K562 (cell line): ENCODE measurements at regions not wholly inside any gene's neighbourhood (a gene's known extent, or its start where the extent isn't known, plus 50 kb on each side); places are given as distances from the start of the nearest gene placed in this dataset.

Experiments used
- ATAC-seq: fragments of 200-7000 bp; cut with Tn5 transposase; 3 replicates; pipeline ENCODE4 v1.9.1; 2020; ENCODE audit warnings: moderate library complexity
- BruUV-seq: library from RNA; stranded (reverse); fragments of 400-500 nt; replicated peaks from 2 replicates; lab custom pipeline; 2021; lab: Mats Ljungman, UMichigan
- CTCF ChIA-PET: fragments of 300-600 bp; formaldehyde crosslinking; extraction: SDS; loops from one replicate; lab custom pipeline; 2021; ENCODE audit warnings: low intra/inter-chr PET ratio; lab: Yijun Ruan, JAX
- POLR2A ChIA-PET: fragments of 300-600, 350-650 bp; sonication (Branson Sonifier 250); formaldehyde crosslinking; extraction: SDS; loops from one replicate; lab custom pipeline; 2021; ENCODE audit warnings: antibody characterized with exemption, inconsistent platforms; lab: Yijun Ruan, JAX
- DNase-seq, 4 experiments: peaks; one replicate each; pipeline versions ENCODE4 v3.0.0 to v3.0.0-alpha.2; 2011 to 2018; ENCODE audit warnings: low spot score in 3 of 4, mixed read lengths in 3 of 4; ENCODE audit errors: extremely low read depth in 1 of 4
- FAIRE-seq: peaks from 2 replicates; lab custom pipeline; 2011; peaks lifted over from hg19 to GRCh38; lab: Jason Lieb, UNC
- H2AFZ ChIP-seq: 2 replicates; pipeline ENCODE4 v1.6.0; 2011; ENCODE audit warnings: low read depth, low read length, control low read depth, inconsistent platforms
- H3K27ac ChIP-seq: fragments of 200-600 bp; 3 replicates; pipeline ENCODE4 v1.8.0; 2011; ENCODE audit warnings: low read depth, mild to moderate bottlenecking, control low read depth, inconsistent platforms, low read length, moderate library complexity, mixed read lengths; ENCODE audit errors: extremely low read depth
- H3K27me3 ChIP-seq, 2 experiments: fragments of 300-600 bp in 1 of 2; 2 replicates in 1 of 2; 3 replicates in 1 of 2; pipeline versions ENCODE4 v1.6.0 to v1.8.0; 2011; ENCODE audit warnings: inconsistent platforms in 2 of 2, low read length in 2 of 2, mild to moderate bottlenecking in 1 of 2, mixed read lengths in 1 of 2, moderate library complexity in 1 of 2; ENCODE audit not compliant: control insufficient read depth in 2 of 2, insufficient read depth in 2 of 2
- H3K36me3 ChIP-seq: fragments of 300-600 bp; 3 replicates; pipeline ENCODE4 v1.8.0; 2011; ENCODE audit warnings: mild to moderate bottlenecking, low read length, inconsistent platforms; ENCODE audit not compliant: control insufficient read depth, insufficient read depth
- H3K4me1 ChIP-seq, 2 experiments: fragments of 200-600 bp in 1 of 2; replicated peaks in 1 of 2; 2 replicates in 1 of 2; 3 replicates in 1 of 2; pipeline versions ENCODE4 v1.5.1 to v1.8.0; 2011; ENCODE audit warnings: inconsistent platforms in 2 of 2, low read length in 2 of 2, mild to moderate bottlenecking in 1 of 2, mixed read lengths in 1 of 2, moderate library complexity in 1 of 2; ENCODE audit not compliant: control insufficient read depth in 2 of 2, insufficient read depth in 2 of 2
- H3K4me2 ChIP-seq: 2 replicates; pipeline ENCODE4 v1.6.1; 2011; ENCODE audit warnings: low read length, control low read depth, inconsistent platforms, mixed read lengths; ENCODE audit not compliant: insufficient read depth
- H3K4me3 ChIP-seq: fragments of 200-600 bp; sonication (generic), shearing (Covaris generic); 2 replicates; pipeline ENCODE4 v1.5.1; 2016; ENCODE audit warnings: control low read depth, inconsistent platforms
- H3K79me2 ChIP-seq: fragments of 200-600 bp; 3 replicates; pipeline ENCODE4 v1.8.0; 2011; ENCODE audit warnings: low read length, inconsistent platforms; ENCODE audit not compliant: control insufficient read depth, insufficient read depth
- H3K9ac ChIP-seq, 2 experiments: 2 replicates each; pipeline versions ENCODE4 v1.6.0 to v1.6.1; 2011; ENCODE audit warnings: low read depth in 2 of 2, low read length in 2 of 2, control low read depth in 1 of 2, inconsistent platforms in 1 of 2, mild to moderate bottlenecking in 1 of 2, mixed read lengths in 1 of 2; ENCODE audit not compliant: insufficient read depth in 1 of 2
- H3K9me1 ChIP-seq: one replicate; pipeline ENCODE4 v1.6.0; 2011; ENCODE audit warnings: inconsistent platforms, mild to moderate bottlenecking, low read length, moderate library complexity; ENCODE audit not compliant: control insufficient read depth, insufficient read depth
- H3K9me3 ChIP-seq: replicated peaks from 2 replicates; pipeline ENCODE4 v1.5.1; 2011; ENCODE audit warnings: low read depth, low read length, inconsistent platforms; ENCODE audit not compliant: control insufficient read depth, insufficient read depth
- H4K20me1 ChIP-seq: replicated peaks from 2 replicates; pipeline ENCODE4 v1.6.1; 2011; ENCODE audit warnings: low read length, inconsistent platforms, mixed read lengths; ENCODE audit not compliant: control insufficient read depth, insufficient read depth
- ATF1 ChIP-seq, 2 experiments: fragments of 450-650 bp in 1 of 2; IDR thresholded peaks; 2 replicates each; pipeline ENCODE4 v1.6.1; 2016; ENCODE audit warnings: missing compliant biosample characterization in 1 of 2, missing genetic modification characterization in 1 of 2
- CREBBP ChIP-seq: IDR thresholded peaks from one replicate; pipeline ENCODE4 v1.6.1; 2012; ENCODE audit warnings: low read depth, mild to moderate bottlenecking, control low read depth, inconsistent platforms, low read length
- ETS2 ChIP-seq: IDR thresholded peaks from 2 replicates; pipeline ENCODE4 v1.6.1; 2016; ENCODE audit warnings: borderline replicate concordance, missing genetic modification characterization, mild to moderate bottlenecking, moderate library complexity, missing compliant biosample characterization; ENCODE audit not compliant: poor library complexity, severe bottlenecking
- GABPB1 ChIP-seq: sonication (generic); formaldehyde crosslinking; IDR thresholded peaks from 2 replicates; pipeline ENCODE4 v1.8.0; 2022; ENCODE audit warnings: mild to moderate bottlenecking, missing genetic modification reagents
- KAT7 ChIP-seq: sonication (generic); formaldehyde crosslinking; IDR thresholded peaks from 2 replicates; pipeline ENCODE4 v1.8.0; 2022; ENCODE audit warnings: missing genetic modification reagents, mild to moderate bottlenecking, borderline replicate concordance
- MAFK ChIP-seq: IDR thresholded peaks from 2 replicates; pipeline ENCODE4 v1.6.1; 2011; ENCODE audit warnings: low read length, improper control_type of control experiment
- NR2F6 ChIP-seq: fragments of 450-650 bp; formaldehyde crosslinking; IDR thresholded peaks from 2 replicates; pipeline ENCODE4 v1.4.0; 2020; ENCODE audit warnings: mild to moderate bottlenecking
- NRF1 ChIP-seq, 2 experiments: fragments of 450-650 bp; IDR thresholded peaks in 1 of 2; conservative IDR thresholded peaks in 1 of 2; 2 replicates each; pipeline ENCODE4 v1.6.1; 2014; ENCODE audit warnings: mild to moderate bottlenecking in 2 of 2
- SNIP1 ChIP-seq: fragments of 450-650 bp; IDR thresholded peaks from 2 replicates; pipeline ENCODE4 v1.7.1; 2017; ENCODE audit warnings: low read depth, mild to moderate bottlenecking
- TAF7 ChIP-seq: fragments of 450-650 bp; IDR thresholded peaks from 2 replicates; pipeline ENCODE4 v1.6.1; 2016; ENCODE audit warnings: missing genetic modification characterization, missing compliant biosample characterization
- ZBTB7A ChIP-seq: IDR thresholded peaks from 2 replicates; pipeline ENCODE4 v1.6.1; 2011; ENCODE audit warnings: low read depth, mild to moderate bottlenecking, low read length, moderate library complexity, borderline replicate concordance; ENCODE audit not compliant: control insufficient read depth
- WGBS: fragments of 100-300 bp; shearing (Covaris generic); methylation state at CpG from one replicate; pipeline ENCODE4 v1.1.6; 2016; ENCODE audit warnings: low coverage, mixed read lengths; ENCODE audit not compliant: insufficient coverage; ENCODE audit errors: missing lambda C conversion rate; 5-methylcytosine and 5-hydroxymethylcytosine counted together
- in situ Hi-C: fragments of 300-500 bp; cut with MboI; formaldehyde crosslinking; loops from 4 replicates; pipeline ENCODE4 v1.15.0; 2018; ENCODE audit warnings: inconsistent platforms, mixed read lengths
- intact Hi-C: fragments of 100-400 bp; cut with micrococcal nuclease; formaldehyde crosslinking; loops from 2 replicates; pipeline ENCODE4 v1.14.2; 2022
- TF ChIP-seq, protein P1 (sequence below): fragments of 450-650 bp; formaldehyde crosslinking; IDR thresholded peaks from 2 replicates; pipeline ENCODE4 v1.4.0; 2020; ENCODE audit warnings: mild to moderate bottlenecking, moderate library complexity
- TF ChIP-seq, protein P2 (sequence below): sonication (generic); formaldehyde crosslinking; IDR thresholded peaks from 2 replicates; pipeline ENCODE4 v1.8.0; 2022; ENCODE audit warnings: mild to moderate bottlenecking, missing genetic modification reagents
- TF ChIP-seq, protein P3 (sequence below), 2 experiments: fragments of 450-650 bp; IDR thresholded peaks; 2 replicates each; pipeline ENCODE4 v1.6.1; 2016; ENCODE audit warnings: mild to moderate bottlenecking in 2 of 2, borderline replicate concordance in 1 of 2, low read depth in 1 of 2, moderate library complexity in 1 of 2

DNA sequence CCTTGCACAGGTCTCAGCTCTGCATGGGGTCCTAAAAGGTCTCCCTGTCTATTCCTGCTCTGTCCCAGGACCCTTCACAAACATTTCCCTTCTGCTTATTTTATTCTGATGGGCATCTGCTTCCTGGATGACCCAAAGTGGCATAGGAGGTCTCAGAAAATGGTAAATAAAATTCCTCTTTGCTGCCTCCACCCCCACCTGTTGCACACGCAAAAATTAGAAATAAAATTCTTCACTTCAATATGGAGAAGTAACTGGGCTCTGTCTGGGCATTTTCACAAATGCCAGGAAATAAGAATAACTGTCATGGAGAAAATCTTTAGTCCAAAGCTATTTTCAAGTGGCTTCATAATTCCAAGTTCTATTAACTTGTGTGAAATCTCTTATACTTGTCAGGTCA is 106.6 kb upstream of the MAP1B start:
- POLR2A ChIA-PET, result no interaction called here
- H3K27ac ChIP-seq, result no peak overlapping the region
- peaks cover 2 to 4% of the 10 kb centered on the region in 2 experiments; a peak in 3 of 5 replicates for H3K27me3 ChIP-seq
- no peak overlapping the region for H2AFZ ChIP-seq
- intact Hi-C loops (loop anchor here (10.0 kb wide), 1 partner anchor 166 kb away; no protein-coding TSS in a partner anchor), in situ Hi-C loops (no loop called here)
- no peaks in the 10 kb centered on the region for H3K9me3 ChIP-seq
- FAIRE-seq (no peak), DNase-seq (no peak), ATAC-seq (no peak)
- H3K4me3 ChIP-seq, result no peak overlapping the region
- H3K9me1 ChIP-seq, result no peaks in the 10 kb centered on the region
- no peak overlapping the region for H3K4me2 ChIP-seq
- H4K20me1 ChIP-seq, result no peaks in the 10 kb centered on the region
- no peaks in the 10 kb centered on the region for H3K4me1 ChIP-seq
- no TSS peak for BruUV-seq
- H3K79me2 ChIP-seq, result no peaks in the 10 kb centered on the region
- 0% methylated on average over 1 of the region's 1 CpG for WGBS
- H3K36me3 ChIP-seq, result no peaks in the 10 kb centered on the region
- CTCF ChIA-PET, result no interaction called here
- no peak overlapping the region for H3K9ac ChIP-seq
- no peak for TF ChIP-seq GABPB1
- TF ChIP-seq, protein P1, sequence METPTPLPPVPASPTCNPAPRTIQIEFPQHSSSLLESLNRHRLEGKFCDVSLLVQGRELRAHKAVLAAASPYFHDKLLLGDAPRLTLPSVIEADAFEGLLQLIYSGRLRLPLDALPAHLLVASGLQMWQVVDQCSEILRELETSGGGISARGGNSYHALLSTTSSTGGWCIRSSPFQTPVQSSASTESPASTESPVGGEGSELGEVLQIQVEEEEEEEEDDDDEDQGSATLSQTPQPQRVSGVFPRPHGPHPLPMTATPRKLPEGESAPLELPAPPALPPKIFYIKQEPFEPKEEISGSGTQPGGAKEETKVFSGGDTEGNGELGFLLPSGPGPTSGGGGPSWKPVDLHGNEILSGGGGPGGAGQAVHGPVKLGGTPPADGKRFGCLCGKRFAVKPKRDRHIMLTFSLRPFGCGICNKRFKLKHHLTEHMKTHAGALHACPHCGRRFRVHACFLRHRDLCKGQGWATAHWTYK (CRISPR knock-in tag), result no peak
- no peak for TF ChIP-seq CREBBP
- TF ChIP-seq ETS2, result no peak
- no peak for TF ChIP-seq SNIP1
- TF ChIP-seq, protein P2, sequence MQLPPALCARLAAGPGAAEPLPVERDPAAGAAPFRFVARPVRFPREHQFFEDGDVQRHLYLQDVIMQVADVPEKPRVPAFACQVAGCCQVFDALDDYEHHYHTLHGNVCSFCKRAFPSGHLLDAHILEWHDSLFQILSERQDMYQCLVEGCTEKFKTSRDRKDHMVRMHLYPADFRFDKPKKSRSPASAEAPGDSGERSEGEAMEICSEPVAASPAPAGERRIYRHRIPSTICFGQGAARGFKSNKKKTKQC, result no peak
- TF ChIP-seq, protein P3, sequence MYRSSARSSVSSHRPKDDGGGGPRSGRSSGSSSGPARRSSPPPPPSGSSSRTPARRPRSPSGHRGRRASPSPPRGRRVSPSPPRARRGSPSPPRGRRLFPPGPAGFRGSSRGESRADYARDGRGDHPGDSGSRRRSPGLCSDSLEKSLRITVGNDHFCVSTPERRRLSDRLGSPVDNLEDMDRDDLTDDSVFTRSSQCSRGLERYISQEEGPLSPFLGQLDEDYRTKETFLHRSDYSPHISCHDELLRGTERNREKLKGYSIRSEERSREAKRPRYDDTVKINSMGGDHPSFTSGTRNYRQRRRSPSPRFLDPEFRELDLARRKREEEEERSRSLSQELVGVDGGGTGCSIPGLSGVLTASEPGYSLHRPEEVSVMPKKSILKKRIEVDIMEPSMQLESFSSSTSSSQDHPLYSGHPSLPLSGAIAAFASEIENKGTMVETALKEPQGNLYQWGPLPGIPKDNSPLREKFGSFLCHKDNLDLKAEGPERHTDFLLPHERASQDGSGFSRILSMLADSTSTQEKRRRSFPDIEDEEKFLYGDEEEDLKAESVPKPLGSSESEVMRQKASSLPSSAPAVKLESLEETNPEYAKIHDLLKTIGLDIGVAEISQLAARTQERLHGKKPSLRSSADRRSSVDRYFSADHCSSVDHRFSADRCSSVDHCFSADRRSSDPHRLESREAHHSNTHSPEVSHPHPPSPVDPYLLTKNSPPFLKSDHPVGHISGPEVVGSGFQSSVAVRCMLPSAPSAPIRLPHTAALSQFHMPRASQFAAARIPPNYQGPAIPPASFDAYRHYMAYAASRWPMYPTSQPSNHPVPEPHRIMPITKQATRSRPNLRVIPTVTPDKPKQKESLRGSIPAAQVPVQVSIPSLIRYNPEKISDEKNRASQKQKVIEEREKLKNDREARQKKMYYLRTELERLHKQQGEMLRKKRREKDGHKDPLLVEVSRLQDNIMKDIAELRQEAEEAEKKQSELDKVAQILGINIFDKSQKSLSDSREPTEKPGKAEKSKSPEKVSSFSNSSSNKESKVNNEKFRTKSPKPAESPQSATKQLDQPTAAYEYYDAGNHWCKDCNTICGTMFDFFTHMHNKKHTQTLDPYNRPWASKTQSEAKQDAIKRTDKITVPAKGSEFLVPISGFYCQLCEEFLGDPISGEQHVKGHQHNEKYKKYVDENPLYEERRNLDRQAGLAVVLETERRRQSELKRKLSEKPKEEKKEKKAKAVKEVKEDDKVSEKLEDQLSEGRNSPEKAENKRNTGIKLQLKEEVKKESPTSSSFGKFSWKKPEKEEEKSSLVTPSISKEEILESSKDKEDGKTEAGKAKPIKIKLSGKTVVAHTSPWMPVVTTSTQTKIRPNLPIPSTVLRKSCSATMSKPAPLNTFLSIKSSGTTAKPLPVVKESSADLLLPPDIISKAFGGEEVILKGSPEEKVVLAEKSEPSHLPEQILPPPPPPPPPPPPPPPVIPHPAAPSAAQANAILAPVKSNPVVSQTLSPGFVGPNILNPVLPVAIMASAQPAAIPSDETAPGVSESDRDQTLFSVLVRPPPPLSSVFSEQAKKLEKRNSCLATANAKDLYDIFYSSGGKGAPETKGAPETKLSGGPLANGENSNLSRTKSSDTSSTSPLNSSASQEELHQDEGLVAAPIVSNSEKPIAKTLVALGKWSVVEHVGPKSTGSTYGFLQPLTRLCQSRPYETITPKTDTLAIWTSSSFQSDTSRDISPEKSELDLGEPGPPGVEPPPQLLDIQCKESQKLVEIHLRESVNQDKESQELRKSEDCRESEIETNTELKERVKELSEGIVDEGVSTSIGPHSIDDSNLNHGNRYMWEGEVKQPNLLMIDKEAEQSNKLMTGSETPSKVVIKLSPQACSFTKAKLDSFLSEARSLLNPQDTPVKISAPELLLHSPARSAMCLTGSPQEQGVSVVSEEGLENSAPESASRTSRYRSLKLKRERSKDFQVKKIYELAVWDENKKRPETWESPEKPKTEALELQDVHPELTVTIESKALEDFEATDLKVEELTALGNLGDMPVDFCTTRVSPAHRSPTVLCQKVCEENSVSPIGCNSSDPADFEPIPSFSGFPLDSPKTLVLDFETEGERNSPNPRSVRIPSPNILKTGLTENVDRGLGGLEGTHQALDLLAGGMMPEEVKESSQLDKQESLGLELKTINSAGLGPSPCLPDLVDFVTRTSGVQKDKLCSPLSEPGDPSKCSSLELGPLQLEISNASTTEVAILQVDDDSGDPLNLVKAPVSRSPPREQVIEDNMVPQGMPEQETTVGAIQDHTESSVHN (IDR thresholded peaks at IDR 0.05; ENCODE audit: borderline replicate concordance in 1 of 2, low read depth in 1 of 2), result no peak
- TF ChIP-seq MAFK, result no peak
- no peak for TF ChIP-seq ATF1 (CRISPR knock-in tag; IDR thresholded peaks at IDR 0.05)
- no peak for TF ChIP-seq ATF1 (tag; IDR thresholded peaks at IDR 0.05)
- TF ChIP-seq TAF7 (tag), result no peak
- TF ChIP-seq KAT7 (CRISPR knock-in tag), result no peak
- no peak for TF ChIP-seq NRF1 (conservative IDR thresholded peaks at IDR 0.05 in 1 of 2, IDR thresholded peaks at IDR 0.05 in 1 of 2)
- TF ChIP-seq NR2F6 (CRISPR knock-in tag), result no peak
- no peak for TF ChIP-seq ZBTB7A
